ENCODE measurements at regions not wholly inside any gene's neighbourhood (a gene's known extent, or its start where the extent isn't known, plus 50 kb on each side); places are given as distances from the start of the nearest gene placed in this dataset.

DNA sequence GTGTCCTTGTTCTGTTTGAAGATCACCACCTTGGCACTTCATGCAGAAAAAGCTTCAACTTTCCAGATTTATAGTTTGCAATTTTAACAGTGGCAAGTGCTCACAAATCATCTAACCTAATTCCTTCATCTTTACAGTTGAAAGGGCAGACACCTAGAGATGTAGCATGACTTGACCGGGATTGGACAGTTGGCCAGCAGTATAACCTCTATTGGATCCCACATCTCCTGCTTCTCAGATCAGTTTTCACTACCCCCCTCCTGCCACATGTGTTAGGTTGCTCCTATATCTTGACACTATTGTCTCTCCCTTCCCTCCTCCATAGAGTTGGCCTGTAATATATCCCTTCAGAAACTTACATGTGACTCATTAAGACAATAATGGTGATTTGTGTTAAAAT lies 206.0 kb upstream of the SEMA6D start:
- no peak overlapping the region for H3K9ac ChIP-seq (ENCODE audit: low read length)
- H3K9me3 ChIP-seq (replicated peaks; ENCODE audit: insufficient read depth, low read length) = no peaks in the 10 kb centered on the region
- no peaks in the 10 kb centered on the region for H3F3A ChIP-seq (ENCODE audit: insufficient read depth, low read length)
- no peak overlapping the region for H3K4me2 ChIP-seq (ENCODE audit: low read depth, low read length)
- H3K36me3 ChIP-seq (replicated peaks; ENCODE audit: insufficient read depth, low read length) = no peaks in the 10 kb centered on the region
- no peaks in the 10 kb centered on the region for H3K27me3 ChIP-seq (replicated peaks; ENCODE audit: insufficient read depth, low read length)
- DNase-seq = no peak
- no peak overlapping the region for H2AFZ ChIP-seq (ENCODE audit: low read length)
- no peaks in the 10 kb centered on the region for H3K79me2 ChIP-seq (ENCODE audit: low read length)
- no peak overlapping the region for H3K27ac ChIP-seq (ENCODE audit: low read length)
- H3K9me2 ChIP-seq (replicated peaks; ENCODE audit: insufficient read depth, low read length) = no peaks in the 10 kb centered on the region
- no peak overlapping the region for H3K4me3 ChIP-seq (ENCODE audit: low read length)
- TF ChIP-seq, protein P1, sequence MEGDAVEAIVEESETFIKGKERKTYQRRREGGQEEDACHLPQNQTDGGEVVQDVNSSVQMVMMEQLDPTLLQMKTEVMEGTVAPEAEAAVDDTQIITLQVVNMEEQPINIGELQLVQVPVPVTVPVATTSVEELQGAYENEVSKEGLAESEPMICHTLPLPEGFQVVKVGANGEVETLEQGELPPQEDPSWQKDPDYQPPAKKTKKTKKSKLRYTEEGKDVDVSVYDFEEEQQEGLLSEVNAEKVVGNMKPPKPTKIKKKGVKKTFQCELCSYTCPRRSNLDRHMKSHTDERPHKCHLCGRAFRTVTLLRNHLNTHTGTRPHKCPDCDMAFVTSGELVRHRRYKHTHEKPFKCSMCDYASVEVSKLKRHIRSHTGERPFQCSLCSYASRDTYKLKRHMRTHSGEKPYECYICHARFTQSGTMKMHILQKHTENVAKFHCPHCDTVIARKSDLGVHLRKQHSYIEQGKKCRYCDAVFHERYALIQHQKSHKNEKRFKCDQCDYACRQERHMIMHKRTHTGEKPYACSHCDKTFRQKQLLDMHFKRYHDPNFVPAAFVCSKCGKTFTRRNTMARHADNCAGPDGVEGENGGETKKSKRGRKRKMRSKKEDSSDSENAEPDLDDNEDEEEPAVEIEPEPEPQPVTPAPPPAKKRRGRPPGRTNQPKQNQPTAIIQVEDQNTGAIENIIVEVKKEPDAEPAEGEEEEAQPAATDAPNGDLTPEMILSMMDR (IDR thresholded peaks at IDR 0.05; ENCODE audit: low read length) = no peak
- TF ChIP-seq EZH2 (optimal IDR thresholded peaks at IDR 0.05; ENCODE audit: low read depth, low read length) (no peak), EZH2phosphoT487 (IDR thresholded peaks at IDR 0.05; ENCODE audit: low read length) (no peak)
- H4K20me1 ChIP-seq (ENCODE audit: insufficient read depth, low read length) = no peaks in the 10 kb centered on the region
- H3K4me1 ChIP-seq (ENCODE audit: low read length) = no peaks in the 10 kb centered on the region

DNA sequence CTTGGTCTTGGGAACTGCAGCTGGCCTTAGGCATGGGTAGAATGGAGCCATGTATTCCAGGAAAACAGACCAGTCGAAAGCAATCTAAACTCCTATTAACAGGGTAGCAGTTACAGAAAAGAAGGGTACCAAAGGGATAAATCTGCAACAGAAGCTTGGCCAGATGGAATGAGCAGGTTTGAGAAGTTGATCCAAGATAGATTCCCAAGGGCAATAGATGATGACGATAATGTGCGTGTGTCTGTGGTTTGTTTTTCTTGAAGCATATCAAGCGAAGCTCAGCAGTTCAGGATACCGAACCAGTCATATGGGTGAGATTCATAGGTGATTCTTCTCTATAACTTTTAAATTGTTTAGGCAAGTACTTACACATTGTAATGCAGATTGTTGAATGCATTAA lies 203.8 kb upstream of the SEMA6D start:
- no peaks in the 10 kb centered on the region for H3K4me1 ChIP-seq (ENCODE audit: low read length)
- no peaks in the 10 kb centered on the region for H3K9me2 ChIP-seq (replicated peaks; ENCODE audit: insufficient read depth, low read length)
- TF ChIP-seq, protein P1 (IDR thresholded peaks at IDR 0.05; ENCODE audit: low read length) = no peak
- TF ChIP-seq EZH2 (optimal IDR thresholded peaks at IDR 0.05; ENCODE audit: low read depth, low read length) (no peak), EZH2phosphoT487 (IDR thresholded peaks at IDR 0.05; ENCODE audit: low read length) (no peak)
- no peak overlapping the region for H2AFZ ChIP-seq (ENCODE audit: low read length)
- H3K9ac ChIP-seq (ENCODE audit: low read length) = no peak overlapping the region
- H3K27ac ChIP-seq (ENCODE audit: low read length) = no peak overlapping the region
- H3F3A ChIP-seq (ENCODE audit: insufficient read depth, low read length) = no peaks in the 10 kb centered on the region
- no peak overlapping the region for H3K4me3 ChIP-seq (ENCODE audit: low read length)
- no peaks in the 10 kb centered on the region for H3K27me3 ChIP-seq (replicated peaks; ENCODE audit: insufficient read depth, low read length)
- no peak for DNase-seq
- no peaks in the 10 kb centered on the region for H3K9me3 ChIP-seq (replicated peaks; ENCODE audit: insufficient read depth, low read length)
- H3K79me2 ChIP-seq (ENCODE audit: low read length) = no peaks in the 10 kb centered on the region
- H3K36me3 ChIP-seq (replicated peaks; ENCODE audit: insufficient read depth, low read length) = no peaks in the 10 kb centered on the region
- no peaks in the 10 kb centered on the region for H4K20me1 ChIP-seq (ENCODE audit: insufficient read depth, low read length)
- H3K4me2 ChIP-seq (ENCODE audit: low read depth, low read length) = no peak overlapping the region

DNA sequence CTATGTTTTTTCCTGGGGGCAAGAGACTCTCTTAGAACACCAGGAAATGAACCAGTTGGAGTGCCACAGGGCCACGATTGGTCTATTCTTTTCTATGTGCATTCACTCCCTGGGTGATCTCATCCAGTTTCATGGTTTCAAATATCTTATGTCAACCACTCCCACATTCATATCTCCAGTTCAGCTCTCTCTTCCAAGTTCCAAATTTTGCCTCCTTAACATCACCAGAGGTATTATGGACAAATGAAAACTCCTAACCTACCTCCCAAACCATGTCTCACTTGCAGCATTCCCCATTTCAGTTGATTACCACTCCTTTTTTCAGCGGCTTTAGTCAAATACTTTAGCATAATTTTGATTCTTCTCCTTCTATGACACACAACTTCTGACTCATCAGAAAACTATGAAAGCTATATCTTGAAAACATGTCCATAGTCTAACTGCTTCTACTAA lies 203.1 kb upstream of the SEMA6D start:
- no peak overlapping the region for H3K4me3 ChIP-seq (ENCODE audit: low read length)
- TF ChIP-seq EZH2 (optimal IDR thresholded peaks at IDR 0.05; ENCODE audit: low read depth, low read length) = no peak
- TF ChIP-seq, protein P1 (IDR thresholded peaks at IDR 0.05; ENCODE audit: low read length) = no peak
- no peak for TF ChIP-seq EZH2phosphoT487 (IDR thresholded peaks at IDR 0.05; ENCODE audit: low read length)
- H3K4me2 ChIP-seq (ENCODE audit: low read depth, low read length) = no peak overlapping the region
- no peak for DNase-seq
- H3K9ac ChIP-seq (ENCODE audit: low read length) = no peak overlapping the region
- no peaks in the 10 kb centered on the region for H3K36me3 ChIP-seq (replicated peaks; ENCODE audit: insufficient read depth, low read length)
- H3F3A ChIP-seq (ENCODE audit: insufficient read depth, low read length) = no peaks in the 10 kb centered on the region
- no peaks in the 10 kb centered on the region for H3K9me3 ChIP-seq (replicated peaks; ENCODE audit: insufficient read depth, low read length)
- H2AFZ ChIP-seq (ENCODE audit: low read length) = no peak overlapping the region
- no peak overlapping the region for H3K27ac ChIP-seq (ENCODE audit: low read length)
- no peaks in the 10 kb centered on the region for H3K27me3 ChIP-seq (replicated peaks; ENCODE audit: insufficient read depth, low read length)
- no peaks in the 10 kb centered on the region for H3K4me1 ChIP-seq (ENCODE audit: low read length)
- H3K79me2 ChIP-seq (ENCODE audit: low read length) = no peaks in the 10 kb centered on the region
- H3K9me2 ChIP-seq (replicated peaks; ENCODE audit: insufficient read depth, low read length) = no peaks in the 10 kb centered on the region
- no peaks in the 10 kb centered on the region for H4K20me1 ChIP-seq (ENCODE audit: insufficient read depth, low read length)

Data from MM.1S (cell line).